NCI-H1417 treated with DMSO at 0.1 percent for 48 hours (cell line): ENCODE measurements at regions not wholly inside any gene's neighbourhood (a gene's known extent, or its start where the extent isn't known, plus 50 kb on each side); places are given as distances from the start of the nearest gene placed in this dataset.
"Not testable (repeated sequence)": the region's sequence is repeated elsewhere in the genome, so short reads cannot be mapped to it uniquely, and the experiment has no call there.

ENCODE experiments used
- DNase-seq: peaks from one replicate; lab custom pipeline; 2025; lab: John Stamatoyannopoulos, UW

GRCh38 chr13:94902722-94903407 is 190.5 kb upstream of the SOX21 start:
- DNase-seq, result no peak

GRCh38 chr13:94901070-94901469 is 188.7 kb upstream of the SOX21 start:
- DNase-seq, result no peak

- no peak for DNase-seq
Observed at GRCh38 chr13:94896719-94897317, 184.5 kb upstream of the SOX21 start.

GRCh38 chr13:94896238-94896637 is 183.9 kb upstream of the SOX21 start:
- DNase-seq, result no peak

- no peak for DNase-seq
Observed at GRCh38 chr13:94886191-94886590, 173.8 kb upstream of the SOX21 start.

- no peak for DNase-seq
Observed at GRCh38 chr13:94880463-94880862, 168.1 kb upstream of the SOX21 start.

- no peak for DNase-seq
Observed at GRCh38 chr13:94878602-94879165, 166.3 kb upstream of the SOX21 start.

GRCh38 chr13:94864474-94864873 is 152.1 kb upstream of the SOX21 start:
- no peak for DNase-seq

- no peak for DNase-seq
Observed at GRCh38 chr13:94860981-94861407, 148.6 kb upstream of the SOX21 start.

GRCh38 chr13:94859811-94860210 is 147.5 kb upstream of the SOX21 start:
- no peak for DNase-seq

- DNase-seq, result no peak
Observed at GRCh38 chr13:94859278-94859691, 146.9 kb upstream of the SOX21 start.

GRCh38 chr13:94858856-94859255 is 146.5 kb upstream of the SOX21 start:
- no peak for DNase-seq

GRCh38 chr13:94854688-94855087 is 142.3 kb upstream of the SOX21 start:
- no peak for DNase-seq

- DNase-seq, result no peak
Observed at GRCh38 chr13:94851576-94851975, 139.2 kb upstream of the SOX21 start.

GRCh38 chr13:94849254-94849653 is 136.9 kb upstream of the SOX21 start:
- DNase-seq, result no peak

GRCh38 chr13:94842901-94843300 is 130.6 kb upstream of the SOX21 start:
- no peak for DNase-seq

- DNase-seq, result not testable (repeated sequence)
Observed at GRCh38 chr13:94837056-94837455, 124.7 kb upstream of the SOX21 start.

- DNase-seq, result no peak
Observed at GRCh38 chr13:94829837-94830365, 117.6 kb upstream of the SOX21 start.

- no peak for DNase-seq
Observed at GRCh38 chr13:94829185-94829836, 117.0 kb upstream of the SOX21 start.

GRCh38 chr13:94827566-94827965 is 115.2 kb upstream of the SOX21 start:
- no peak for DNase-seq

GRCh38 chr13:94825507-94825906 is 113.2 kb upstream of the SOX21 start:
- no peak for DNase-seq

- DNase-seq, result no peak
Observed at GRCh38 chr13:94824601-94825000, 112.3 kb upstream of the SOX21 start.

GRCh38 chr13:94822356-94822755 is 110.0 kb upstream of the SOX21 start:
- no peak for DNase-seq
